A673 (cell line): ENCODE measurements at regions not wholly inside any gene's neighbourhood (a gene's known extent, or its start where the extent isn't known, plus 50 kb on each side); places are given as distances from the start of the nearest gene placed in this dataset.

Experiments
- BruUV-seq: library from RNA; stranded (reverse); fragments of 400-500 nt; replicated peaks from 2 replicates; lab custom pipeline; 2021; lab: Mats Ljungman, UMichigan
- CTCF ChIA-PET: fragments of 300-600 bp; sonication (Branson Sonifier 250); formaldehyde crosslinking; loops from one replicate; lab custom pipeline; 2022; ENCODE audit warnings: antibody characterized with exemption; lab: Charles Lee
- POLR2A ChIA-PET: fragments of 300-600 bp; sonication (Branson Sonifier 250); formaldehyde crosslinking; loops from one replicate; lab custom pipeline; 2022; ENCODE audit warnings: antibody characterized with exemption; ENCODE audit not compliant: low non-redundant PET; lab: Charles Lee
- DNase-seq: peaks from one replicate; pipeline ENCODE4 v3.0.0-alpha.2; 2015; ENCODE audit warnings: low spot score
- H3K27ac ChIP-seq: fragments of 200-600 bp; sonication (generic); 2 replicates; pipeline ENCODE4 v1.5.1; 2016; ENCODE audit warnings: mixed run types, low read depth, mild to moderate bottlenecking, mixed read lengths, antibody characterized with exemption, low read length; ENCODE audit not compliant: poor library complexity, severe bottlenecking
- H3K27me3 ChIP-seq: fragments of 200-600 bp; sonication (generic); replicated peaks from 2 replicates; pipeline ENCODE4 v1.6.1; 2017; ENCODE audit warnings: mixed run types, low read depth, mild to moderate bottlenecking, mixed read lengths, antibody characterized with exemption, low read length; ENCODE audit not compliant: insufficient read depth, poor library complexity
- H3K36me3 ChIP-seq: fragments of 200-600 bp; sonication (generic); 2 replicates; pipeline ENCODE4 v1.6.1; 2016; ENCODE audit warnings: mixed run types, mild to moderate bottlenecking, mixed read lengths, antibody characterized with exemption, low read length; ENCODE audit not compliant: insufficient read depth, poor library complexity, severe bottlenecking
- H3K4me1 ChIP-seq: fragments of 200-600 bp; sonication (generic); 2 replicates; pipeline ENCODE4 v1.6.1; 2017; ENCODE audit warnings: mixed run types, mild to moderate bottlenecking, mixed read lengths, antibody characterized with exemption, low read length; ENCODE audit not compliant: insufficient read depth, poor library complexity, severe bottlenecking
- H3K4me3 ChIP-seq: fragments of 200-600 bp; sonication (generic); 2 replicates; pipeline ENCODE4 v1.5.1; 2016; ENCODE audit warnings: low read depth, mixed run types, mild to moderate bottlenecking, mixed read lengths, low read length; ENCODE audit not compliant: poor library complexity, severe bottlenecking
- H3K9me3 ChIP-seq: fragments of 200-600 bp; sonication (generic); 2 replicates; pipeline ENCODE4 v1.6.1; 2016; ENCODE audit warnings: mixed run types, low read depth, mild to moderate bottlenecking, mixed read lengths, antibody characterized with exemption, low read length; ENCODE audit not compliant: poor library complexity, severe bottlenecking
- EZH2 ChIP-seq: fragments of 200-600 bp; sonication (generic); IDR thresholded peaks from 2 replicates; pipeline ENCODE4 v1.6.1; 2017; ENCODE audit warnings: borderline replicate concordance, low read depth, mild to moderate bottlenecking, mixed read lengths, antibody characterized with exemption, low read length; ENCODE audit not compliant: poor library complexity, severe bottlenecking
- intact Hi-C: fragments of 100-400 bp; cut with micrococcal nuclease; formaldehyde crosslinking; loops from one replicate; pipeline ENCODE4 v1.10.0; 2022; ENCODE audit not compliant: unreplicated experiment
- TF ChIP-seq, protein P1 (sequence below): fragments of 300-800, 200-600 bp; sonication (generic); conservative IDR thresholded peaks from 2 replicates; pipeline ENCODE4 v1.5.1; 2017; ENCODE audit warnings: low read depth, mild to moderate bottlenecking, antibody characterized with exemption, low read length, moderate library complexity, mixed read lengths

- no peak for DNase-seq
- H3K27ac ChIP-seq, result no peak overlapping the region
- CTCF ChIA-PET, result no interaction called here
- H3K27me3 ChIP-seq, result no peaks in the 10 kb centered on the region
- H3K4me3 ChIP-seq, result no peak overlapping the region
- no TSS peak for BruUV-seq
- TF ChIP-seq EZH2, result no peak
- TF ChIP-seq, protein P1, sequence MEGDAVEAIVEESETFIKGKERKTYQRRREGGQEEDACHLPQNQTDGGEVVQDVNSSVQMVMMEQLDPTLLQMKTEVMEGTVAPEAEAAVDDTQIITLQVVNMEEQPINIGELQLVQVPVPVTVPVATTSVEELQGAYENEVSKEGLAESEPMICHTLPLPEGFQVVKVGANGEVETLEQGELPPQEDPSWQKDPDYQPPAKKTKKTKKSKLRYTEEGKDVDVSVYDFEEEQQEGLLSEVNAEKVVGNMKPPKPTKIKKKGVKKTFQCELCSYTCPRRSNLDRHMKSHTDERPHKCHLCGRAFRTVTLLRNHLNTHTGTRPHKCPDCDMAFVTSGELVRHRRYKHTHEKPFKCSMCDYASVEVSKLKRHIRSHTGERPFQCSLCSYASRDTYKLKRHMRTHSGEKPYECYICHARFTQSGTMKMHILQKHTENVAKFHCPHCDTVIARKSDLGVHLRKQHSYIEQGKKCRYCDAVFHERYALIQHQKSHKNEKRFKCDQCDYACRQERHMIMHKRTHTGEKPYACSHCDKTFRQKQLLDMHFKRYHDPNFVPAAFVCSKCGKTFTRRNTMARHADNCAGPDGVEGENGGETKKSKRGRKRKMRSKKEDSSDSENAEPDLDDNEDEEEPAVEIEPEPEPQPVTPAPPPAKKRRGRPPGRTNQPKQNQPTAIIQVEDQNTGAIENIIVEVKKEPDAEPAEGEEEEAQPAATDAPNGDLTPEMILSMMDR, result no peak
- H3K9me3 ChIP-seq, result no peaks in the 10 kb centered on the region
- intact Hi-C loops, result no loop called here
- no peaks in the 10 kb centered on the region for H3K36me3 ChIP-seq
- POLR2A ChIA-PET, result no interaction called here
- no peaks in the 10 kb centered on the region for H3K4me1 ChIP-seq
Measured at GRCh38 chr13:61692691-61693090, 277.0 kb upstream of the PCDH20 start.

DNA sequence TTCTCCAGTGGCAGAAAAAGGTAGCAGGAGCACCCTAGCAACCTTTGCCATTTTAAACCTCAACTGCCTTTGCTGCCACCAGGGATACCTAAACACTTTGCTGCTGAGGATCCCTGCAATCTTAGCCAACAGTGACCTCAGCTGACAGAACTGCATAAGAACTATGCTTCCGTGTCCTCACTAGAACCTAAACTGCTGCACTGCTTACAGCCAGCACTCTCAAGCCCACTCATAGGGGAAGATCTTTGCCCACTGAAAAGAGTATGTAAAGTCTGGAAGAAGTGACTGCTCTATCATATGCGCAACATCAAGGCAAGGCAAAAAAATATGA, 270.0 kb upstream of the PCDH20 start:
- BruUV-seq, result no TSS peak
- no peaks in the 10 kb centered on the region for H3K27me3 ChIP-seq
- peak; percentile 48 for DNase-seq
- H3K4me1 ChIP-seq, result no peaks in the 10 kb centered on the region
- no peak overlapping the region for H3K27ac ChIP-seq
- ChIA-PET CTCF (no interaction called here), POLR2A (interaction anchor here (0.6 kb wide), 1 partner anchor 45 kb away, joined by 4 read pairs; no protein-coding TSS in a partner anchor)
- H3K4me3 ChIP-seq, result no peak overlapping the region
- H3K9me3 ChIP-seq, result no peaks in the 10 kb centered on the region
- no peaks in the 10 kb centered on the region for H3K36me3 ChIP-seq
- TF ChIP-seq, protein P1, result peak; percentile 54
- no peak for TF ChIP-seq EZH2
- intact Hi-C loops, result loop anchor here (10.0 kb wide), 2 partner anchors 401 to 1061 kb away; no protein-coding TSS in a partner anchor

DNA sequence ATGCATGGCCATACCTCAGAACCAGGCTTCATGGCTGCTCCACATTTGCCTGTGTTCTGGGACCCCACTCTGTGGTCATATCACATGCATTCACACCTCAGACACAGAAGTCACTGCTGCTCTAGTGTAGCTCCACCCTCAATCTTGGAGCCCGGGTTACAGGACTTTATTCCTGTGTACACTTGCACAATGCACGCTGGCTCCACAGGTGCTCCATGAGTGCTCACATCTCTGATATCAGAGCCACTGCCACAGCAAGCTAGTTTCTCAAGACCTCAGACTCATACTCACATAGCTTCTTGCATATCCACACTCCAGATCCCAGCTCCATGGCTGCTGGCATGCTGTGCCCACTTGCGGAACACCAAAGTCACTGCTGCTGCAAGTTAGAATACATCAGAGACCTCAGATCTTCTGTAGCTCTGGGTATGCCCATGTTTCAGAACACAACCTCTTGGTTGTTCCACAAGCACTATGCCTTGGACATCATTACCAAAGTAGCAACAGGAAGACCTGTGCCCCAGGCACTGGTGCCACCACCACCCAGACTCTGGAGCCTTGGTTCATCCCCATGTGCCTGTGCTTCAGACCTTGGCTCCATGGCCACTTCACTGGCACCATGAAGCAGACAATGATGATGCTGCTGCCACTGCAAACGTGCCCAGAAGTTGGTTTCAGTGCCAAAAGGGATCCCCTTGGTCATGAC, 269.5 kb upstream of the PCDH20 start:
- BruUV-seq, result no TSS peak
- no peaks in the 10 kb centered on the region for H3K27me3 ChIP-seq
- CTCF ChIA-PET, result no interaction called here
- intact Hi-C loops, result loop anchor here (10.0 kb wide), 2 partner anchors 400 to 1060 kb away; no protein-coding TSS in a partner anchor
- TF ChIP-seq EZH2, result no peak
- TF ChIP-seq, protein P1, result no peak
- H3K4me3 ChIP-seq, result no peak overlapping the region
- DNase-seq, result no peak
- H3K27ac ChIP-seq, result no peak overlapping the region
- no peaks in the 10 kb centered on the region for H3K4me1 ChIP-seq
- no peaks in the 10 kb centered on the region for H3K36me3 ChIP-seq
- POLR2A ChIA-PET, result interaction anchor here (0.6 kb wide), 1 partner anchor 46 kb away, joined by 4 read pairs; no protein-coding TSS in a partner anchor
- H3K9me3 ChIP-seq, result no peaks in the 10 kb centered on the region
